Loucy (cell line): ENCODE measurements at regions not wholly inside any gene's neighbourhood (a gene's known extent, or its start where the extent isn't known, plus 50 kb on each side); places are given as distances from the start of the nearest gene placed in this dataset.

Experiments used
- H2AFZ ChIP-seq: fragments of 200-600 bp; sonication (generic); 2 replicates; pipeline ENCODE4 v1.6.0; 2016; ENCODE audit warnings: antibody characterized with exemption, mild to moderate bottlenecking, low read length, moderate library complexity
- H3F3A ChIP-seq: fragments of 200-600 bp; 2 replicates; pipeline ENCODE4 v1.6.0; 2016; ENCODE audit warnings: antibody characterized with exemption, low read depth, mild to moderate bottlenecking
- H3K27me3 ChIP-seq: fragments of 200-600 bp; sonication (generic); 2 replicates; pipeline ENCODE4 v1.6.1; 2014; ENCODE audit warnings: low read length, mild to moderate bottlenecking; ENCODE audit not compliant: insufficient read depth, poor library complexity, severe bottlenecking
- H3K36me3 ChIP-seq: fragments of 200-600 bp; sonication (generic); 2 replicates; pipeline ENCODE4 v1.6.1; 2016; ENCODE audit warnings: low read length; ENCODE audit not compliant: insufficient read depth
- H3K4me1 ChIP-seq: fragments of 200-600 bp; sonication (generic); 2 replicates; pipeline ENCODE4 v1.5.1; 2014; ENCODE audit warnings: low read length, mild to moderate bottlenecking; ENCODE audit not compliant: insufficient read depth, poor library complexity, severe bottlenecking
- H3K4me2 ChIP-seq: fragments of 200-600 bp; sonication (generic); 2 replicates; pipeline ENCODE4 v1.6.0; 2014; ENCODE audit warnings: antibody characterized with exemption, low read length, low read depth, mild to moderate bottlenecking; ENCODE audit not compliant: poor library complexity, severe bottlenecking
- H3K4me3 ChIP-seq: fragments of 200-600 bp; sonication (generic); 2 replicates; pipeline ENCODE4 v1.5.1; 2014; ENCODE audit warnings: low read length, mild to moderate bottlenecking, mixed read lengths; ENCODE audit not compliant: poor library complexity, severe bottlenecking
- H3K79me2 ChIP-seq: fragments of 200-600 bp; sonication (generic); 2 replicates; pipeline ENCODE4 v1.6.1; 2014; ENCODE audit warnings: low read length; ENCODE audit not compliant: insufficient read depth
- H3K9ac ChIP-seq: fragments of 200-600 bp; sonication (generic); 2 replicates; pipeline ENCODE4 v1.6.0; 2014; ENCODE audit warnings: mild to moderate bottlenecking, low read depth, low read length, moderate library complexity; ENCODE audit not compliant: poor library complexity, severe bottlenecking
- H3K9me2 ChIP-seq: fragments of 200-600 bp; sonication (generic); replicated peaks from 2 replicates; pipeline ENCODE4 v1.6.1; 2016; ENCODE audit warnings: low read depth, low read length, mixed read lengths
- H3K9me3 ChIP-seq: fragments of 200-600 bp; sonication (generic); 2 replicates; pipeline ENCODE4 v1.6.1; 2014; ENCODE audit warnings: mild to moderate bottlenecking, antibody characterized with exemption, low read length, low read depth; ENCODE audit not compliant: insufficient read depth
- H4K20me1 ChIP-seq: fragments of 200-600 bp; sonication (generic); 2 replicates; pipeline ENCODE4 v1.6.0; 2014; ENCODE audit warnings: antibody characterized with exemption, low read length, mild to moderate bottlenecking; ENCODE audit not compliant: insufficient read depth, poor library complexity, severe bottlenecking
- CTCF ChIP-seq: fragments of 200-600 bp; sonication (generic); conservative IDR thresholded peaks from 2 replicates; pipeline ENCODE4 v1.5.1; 2014; ENCODE audit warnings: mild to moderate bottlenecking, antibody characterized with exemption, low read length
- EZH2phosphoT487 ChIP-seq: fragments of 200-600 bp; IDR thresholded peaks from 2 replicates; pipeline ENCODE4 v1.6.1; 2018; ENCODE audit warnings: antibody characterized with exemption, mild to moderate bottlenecking, moderate library complexity, borderline replicate concordance

- Histone ChIP-seq H3K79me2 (no peaks in the 10 kb centered on the region), H3F3A (no peaks in the 10 kb centered on the region), H3K4me1 (no peaks in the 10 kb centered on the region), H3K9ac (no peak overlapping the region), H3K4me3 (no peak overlapping the region), H3K9me2 (no peaks in the 10 kb centered on the region), H4K20me1 (no peaks in the 10 kb centered on the region), H3K4me2 (no peak overlapping the region), H2AFZ (no peak overlapping the region), H3K36me3 (no peaks in the 10 kb centered on the region), H3K9me3 (no peaks in the 10 kb centered on the region), H3K27me3 (no peaks in the 10 kb centered on the region)
- TF ChIP-seq EZH2phosphoT487 (no peak), CTCF (peak; percentile 55)
Observed at GRCh38 chr13:109610517-109610916, 175.9 kb downstream of the IRS2 start.

- Histone ChIP-seq H2AFZ (no peak overlapping the region), H3K4me3 (no peak overlapping the region), H3K9me2 (no peaks in the 10 kb centered on the region), H4K20me1 (no peaks in the 10 kb centered on the region), H3F3A (no peaks in the 10 kb centered on the region), H3K36me3 (no peaks in the 10 kb centered on the region), H3K4me1 (no peaks in the 10 kb centered on the region), H3K4me2 (no peak overlapping the region), H3K79me2 (no peaks in the 10 kb centered on the region), H3K9ac (no peak overlapping the region), H3K27me3 (no peaks in the 10 kb centered on the region), H3K9me3 (no peaks in the 10 kb centered on the region)
- TF ChIP-seq CTCF = no peak
- TF ChIP-seq EZH2phosphoT487 = no peak
Observed at GRCh38 chr13:109608503-109608902, 177.9 kb downstream of the IRS2 start.

DNA sequence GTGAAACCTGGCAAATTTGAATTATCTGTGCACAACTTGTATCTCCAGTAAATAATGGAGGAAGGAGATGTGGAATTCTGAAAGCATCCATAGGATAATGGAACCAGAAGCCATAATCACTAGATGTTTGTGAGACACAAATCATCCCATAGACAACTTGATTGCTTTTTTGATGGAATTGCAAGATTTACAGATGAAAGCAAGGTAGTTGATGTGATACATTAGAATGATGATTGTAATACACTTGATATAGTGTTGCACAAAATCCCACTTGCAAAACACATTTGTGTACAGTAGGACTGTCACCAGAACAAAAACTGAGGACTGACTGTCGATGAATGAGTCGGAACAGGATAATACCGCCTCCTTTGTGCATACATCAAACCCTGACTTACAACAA is 178.3 kb downstream of the IRS2 start:
- no peak overlapping the region for H3K9ac ChIP-seq
- TF ChIP-seq CTCF (no peak), EZH2phosphoT487 (no peak)
- H3K4me3 ChIP-seq = no peak overlapping the region
- no peak overlapping the region for H3K4me2 ChIP-seq
- no peaks in the 10 kb centered on the region for H3K27me3 ChIP-seq
- H3F3A ChIP-seq = no peaks in the 10 kb centered on the region
- no peaks in the 10 kb centered on the region for H3K9me3 ChIP-seq
- no peaks in the 10 kb centered on the region for H3K4me1 ChIP-seq
- H4K20me1 ChIP-seq = no peaks in the 10 kb centered on the region
- H2AFZ ChIP-seq = no peak overlapping the region
- H3K79me2 ChIP-seq = no peaks in the 10 kb centered on the region
- no peaks in the 10 kb centered on the region for H3K36me3 ChIP-seq
- no peaks in the 10 kb centered on the region for H3K9me2 ChIP-seq
